ENCODE measurements at regions not wholly inside any gene's neighbourhood (a gene's known extent, or its start where the extent isn't known, plus 50 kb on each side); places are given as distances from the start of the nearest gene placed in this dataset.

- TF ChIP-seq CTCF (IDR thresholded peaks at IDR 0.05 in 2 of 3, conservative IDR thresholded peaks at IDR 0.05 in 1 of 3; ENCODE audit: borderline replicate concordance in 1 of 3, insufficient read depth in 1 of 3, low read depth in 2 of 3, low read length in 2 of 3) (no peak), EZH2 (IDR thresholded peaks at IDR 0.05) (no peak), ZNF274 (IDR thresholded peaks at IDR 0.05; ENCODE audit: low read depth, low read length) (no peak), POLR2A (IDR thresholded peaks at IDR 0.05; ENCODE audit: borderline replicate concordance, extremely low read depth, insufficient read depth, insufficient read length) (no peak), REST (IDR thresholded peaks at IDR 0.05; ENCODE audit: low read depth) (no peak), RAD21 (IDR thresholded peaks at IDR 0.05; ENCODE audit: low read depth) (no peak)
These were observed 70.7 kb upstream of the SH3RF1 start for GRCh38 chr4:169341490-169341889.

All from HCT116 (cell line).